CD4-positive, CD25-positive, alpha-beta regulatory T cell (primary cell): ENCODE measurements at regions not wholly inside any gene's neighbourhood (a gene's known extent, or its start where the extent isn't known, plus 50 kb on each side); places are given as distances from the start of the nearest gene placed in this dataset.
"Not testable (repeated sequence)": the region's sequence is repeated elsewhere in the genome, so short reads cannot be mapped to it uniquely, and the experiment has no call there.

Experiments used
- ATAC-seq, 2 donors: fragments of 150-1000 bp; cut with Tn5 transposase; one replicate each; pipeline ENCODE4 v1.10.0; 2021; ENCODE audit warnings: low read depth in 2 of 2, moderate number of reproducible peaks in 2 of 2, moderate library complexity in 1 of 2
- DNase-seq, 3 donors: peaks; one replicate each; pipeline versions ENCODE4 v3.0.0 to v3.0.0-alpha.2; 2012 to 2022; ENCODE audit warnings: mixed read lengths in 1 of 3
- H3K27ac ChIP-seq: one replicate; pipeline ENCODE4 v1.7.0; 2013; ENCODE audit warnings: mild to moderate bottlenecking, low read length; ENCODE audit not compliant: insufficient read depth, poor library complexity, severe bottlenecking
- H3K27me3 ChIP-seq: one replicate; pipeline ENCODE4 v1.7.0; 2013; ENCODE audit warnings: low read length; ENCODE audit not compliant: control insufficient read depth, insufficient read depth
- H3K36me3 ChIP-seq: one replicate; pipeline ENCODE4 v1.7.0; 2013; ENCODE audit warnings: mild to moderate bottlenecking, low read length, moderate library complexity; ENCODE audit not compliant: control insufficient read depth, insufficient read depth
- H3K4me1 ChIP-seq: 2 replicates; pipeline ENCODE4 v1.7.0; 2013; ENCODE audit warnings: mild to moderate bottlenecking, low read length; ENCODE audit not compliant: insufficient read depth, control insufficient read depth, poor library complexity, severe bottlenecking
- H3K4me3 ChIP-seq: one replicate; pipeline ENCODE4 v1.7.0; 2013; ENCODE audit warnings: low read depth, mild to moderate bottlenecking, low read length, moderate library complexity
- H3K9me3 ChIP-seq, 2 experiments: 1 replicate in 1 of 2; 2 replicates in 1 of 2; pipeline ENCODE4 v1.7.0; 2013; ENCODE audit warnings: low read length in 2 of 2, mild to moderate bottlenecking in 1 of 2, moderate library complexity in 1 of 2; ENCODE audit not compliant: control insufficient read depth in 2 of 2
- H3K27ac Mint-ChIP-seq, 3 donors: one replicate each; pipeline ENCODE4 v1.8.0; 2020 to 2022; ENCODE audit warnings: mild to moderate bottlenecking in 3 of 3, mixed read lengths in 3 of 3, moderate library complexity in 2 of 3
- H3K27me3 Mint-ChIP-seq: one replicate; pipeline ENCODE4 v1.8.0; 2022; ENCODE audit warnings: mild to moderate bottlenecking, mixed read lengths
- H3K36me3 Mint-ChIP-seq: one replicate; pipeline ENCODE4 v1.8.0; 2020; ENCODE audit warnings: mixed read lengths
- H3K4me1 Mint-ChIP-seq, 4 donors: one replicate each; pipeline ENCODE4 v1.8.0; 2020 to 2022; ENCODE audit warnings: mixed read lengths in 4 of 4, mild to moderate bottlenecking in 1 of 4
- H3K4me3 Mint-ChIP-seq, 4 donors: one replicate each; pipeline ENCODE4 v1.8.0; 2020 to 2022; ENCODE audit warnings: mild to moderate bottlenecking in 4 of 4, mixed read lengths in 4 of 4, moderate library complexity in 3 of 4
- H3K9me3 Mint-ChIP-seq, 7 donors: one replicate each; pipeline ENCODE4 v1.8.0; 2020 to 2022; ENCODE audit warnings: mixed read lengths in 7 of 7, mild to moderate bottlenecking in 3 of 7, moderate library complexity in 2 of 7

GRCh38 chr10:109067031-109067430 is 856.3 kb downstream of the XPNPEP1 start:
- H3K27ac Mint-ChIP-seq, result no peak overlapping the region
- H3K27me3 Mint-ChIP-seq, result no peaks in the 10 kb centered on the region
- no peak overlapping the region for H3K27ac ChIP-seq
- no peaks in the 10 kb centered on the region for H3K9me3 ChIP-seq
- H3K36me3 ChIP-seq, result no peaks in the 10 kb centered on the region
- no peak overlapping the region for H3K4me3 ChIP-seq
- DNase-seq, result no peak
- H3K9me3 Mint-ChIP-seq, result peaks cover 2 to 24% (median 12%) of the 10 kb centered on the region in 7 donors
- H3K27me3 ChIP-seq, result no peaks in the 10 kb centered on the region
- H3K4me1 ChIP-seq, result no peaks in the 10 kb centered on the region
- H3K4me1 Mint-ChIP-seq, result no peaks in the 10 kb centered on the region
- ATAC-seq, result no peak
- no peaks in the 10 kb centered on the region for H3K36me3 Mint-ChIP-seq
- no peak overlapping the region for H3K4me3 Mint-ChIP-seq

- H3K9me3 Mint-ChIP-seq, result peaks cover 2 to 22% (median 11%) of the 10 kb centered on the region in 7 donors
- H3K4me3 ChIP-seq, result no peak overlapping the region
- H3K4me1 ChIP-seq, result no peaks in the 10 kb centered on the region
- no peak overlapping the region for H3K4me3 Mint-ChIP-seq
- H3K36me3 ChIP-seq, result no peaks in the 10 kb centered on the region
- H3K36me3 Mint-ChIP-seq, result no peaks in the 10 kb centered on the region
- no peak overlapping the region for H3K27ac ChIP-seq
- H3K4me1 Mint-ChIP-seq, result no peaks in the 10 kb centered on the region
- DNase-seq, result no peak
- H3K27me3 Mint-ChIP-seq, result no peaks in the 10 kb centered on the region
- H3K9me3 ChIP-seq, result peaks cover 0 to 3% of the 10 kb centered on the region in 2 experiments
- H3K27ac Mint-ChIP-seq, result no peak overlapping the region
- H3K27me3 ChIP-seq, result no peaks in the 10 kb centered on the region
- ATAC-seq, result no peak
These were observed 857.5 kb downstream of the XPNPEP1 start for GRCh38 chr10:109065821-109066220.

- no peaks in the 10 kb centered on the region for H3K27me3 ChIP-seq
- H3K9me3 Mint-ChIP-seq, result peaks cover 0 to 18% (median 4%) of the 10 kb centered on the region in 7 donors
- no peak overlapping the region for H3K27ac Mint-ChIP-seq
- no peaks in the 10 kb centered on the region for H3K36me3 Mint-ChIP-seq
- ATAC-seq, result no peak
- H3K4me3 ChIP-seq, result no peak overlapping the region
- H3K4me3 Mint-ChIP-seq, result no peak overlapping the region
- no peaks in the 10 kb centered on the region for H3K36me3 ChIP-seq
- peaks cover 0 to 3% of the 10 kb centered on the region in 2 experiments for H3K9me3 ChIP-seq
- no peak overlapping the region for H3K27ac ChIP-seq
- no peak for DNase-seq
- H3K27me3 Mint-ChIP-seq, result no peaks in the 10 kb centered on the region
- H3K4me1 ChIP-seq, result no peaks in the 10 kb centered on the region
- no peaks in the 10 kb centered on the region for H3K4me1 Mint-ChIP-seq
These were observed 860.9 kb downstream of the XPNPEP1 start for GRCh38 chr10:109062371-109062770.

GRCh38 chr10:109055243-109055642 is 868.1 kb downstream of the XPNPEP1 start:
- H3K27me3 ChIP-seq, result no peaks in the 10 kb centered on the region
- no peak overlapping the region for H3K27ac ChIP-seq
- H3K36me3 Mint-ChIP-seq, result no peaks in the 10 kb centered on the region
- no peaks in the 10 kb centered on the region for H3K27me3 Mint-ChIP-seq
- no peak for DNase-seq
- no peaks in the 10 kb centered on the region for H3K4me1 Mint-ChIP-seq
- no peak overlapping the region for H3K4me3 ChIP-seq
- ATAC-seq, result no peak
- no peaks in the 10 kb centered on the region for H3K36me3 ChIP-seq
- H3K27ac Mint-ChIP-seq, result no peak overlapping the region
- H3K9me3 ChIP-seq, result peaks cover 0 to 2% of the 10 kb centered on the region in 2 experiments
- peaks cover 2 to 8% (median 4%) of the 10 kb centered on the region in 7 donors for H3K9me3 Mint-ChIP-seq
- no peak overlapping the region for H3K4me3 Mint-ChIP-seq
- no peaks in the 10 kb centered on the region for H3K4me1 ChIP-seq

- Histone ChIP-seq H3K9me3 (peaks cover 4 to 7% of the 10 kb centered on the region in 2 experiments), H3K27me3 (no peaks in the 10 kb centered on the region), H3K27ac (no peak overlapping the region), H3K4me1 (no peaks in the 10 kb centered on the region), H3K36me3 (no peaks in the 10 kb centered on the region), H3K4me3 (no peak overlapping the region)
- Mint-ChIP-seq H3K9me3 (peaks cover 2 to 17% (median 6%) of the 10 kb centered on the region in 7 donors), H3K36me3 (no peaks in the 10 kb centered on the region), H3K27ac (no peak overlapping the region), H3K4me3 (no peak overlapping the region), H3K4me1 (no peaks in the 10 kb centered on the region), H3K27me3 (no peaks in the 10 kb centered on the region)
- ATAC-seq (no peak), DNase-seq (no peak)
These were observed 875.5 kb downstream of the XPNPEP1 start for GRCh38 chr10:109047856-109048255.

- ATAC-seq, H3K4me1 Mint-ChIP-seq, H3K27ac Mint-ChIP-seq, H3K4me3 Mint-ChIP-seq, H3K4me1 ChIP-seq, H3K27ac ChIP-seq, H3K36me3 ChIP-seq, H3K27me3 Mint-ChIP-seq, H3K9me3 ChIP-seq, H3K4me3 ChIP-seq, DNase-seq, H3K27me3 ChIP-seq, H3K36me3 Mint-ChIP-seq: not testable (repeated sequence)
- peaks cover 0 to 18% (median 8%) of the 10 kb centered on the region in 7 donors for H3K9me3 Mint-ChIP-seq
These were observed 876.9 kb downstream of the XPNPEP1 start for GRCh38 chr10:109046427-109046826.

- no peaks in the 10 kb centered on the region for H3K27me3 ChIP-seq
These were observed 882.7 kb downstream of the XPNPEP1 start for GRCh38 chr10:109040622-109041021.

GRCh38 chr10:109037978-109038377 is 885.3 kb downstream of the XPNPEP1 start:
- no peaks in the 10 kb centered on the region for H3K4me1 Mint-ChIP-seq
- H3K4me3 ChIP-seq, result no peak overlapping the region
- H3K36me3 ChIP-seq, result no peaks in the 10 kb centered on the region
- H3K9me3 Mint-ChIP-seq, result peaks cover 0 to 18% (median 7%) of the 10 kb centered on the region in 7 donors
- no peaks in the 10 kb centered on the region for H3K36me3 Mint-ChIP-seq
- H3K9me3 ChIP-seq, result peaks cover 0 to 6% of the 10 kb centered on the region in 2 experiments
- DNase-seq, result no peak
- H3K27me3 ChIP-seq, result no peaks in the 10 kb centered on the region
- H3K27ac Mint-ChIP-seq, result no peak overlapping the region
- H3K4me1 ChIP-seq, result no peaks in the 10 kb centered on the region
- no peak overlapping the region for H3K27ac ChIP-seq
- ATAC-seq, result no peak
- H3K4me3 Mint-ChIP-seq, result no peak overlapping the region
- H3K27me3 Mint-ChIP-seq, result no peaks in the 10 kb centered on the region

More at GRCh38 chr10:109040622-109041021, 882.7 kb downstream of the XPNPEP1 start:
- ATAC-seq (no peak), DNase-seq (no peak)
- Histone ChIP-seq H3K9me3 (peaks cover 0 to 6% of the 10 kb centered on the region in 2 experiments), H3K4me1 (no peaks in the 10 kb centered on the region), H3K4me3 (no peak overlapping the region), H3K36me3 (no peaks in the 10 kb centered on the region), H3K27ac (no peak overlapping the region)
- Mint-ChIP-seq H3K27ac (no peak overlapping the region), H3K9me3 (peaks cover 2 to 20% (median 5%) of the 10 kb centered on the region in 7 donors), H3K4me3 (no peak overlapping the region), H3K4me1 (no peaks in the 10 kb centered on the region), H3K36me3 (no peaks in the 10 kb centered on the region), H3K27me3 (no peaks in the 10 kb centered on the region)
